Vagina (tissue), 2 donors: ENCODE measurements at regions not wholly inside any gene's neighbourhood (a gene's known extent, or its start where the extent isn't known, plus 50 kb on each side); places are given as distances from the start of the nearest gene placed in this dataset.

ENCODE experiments used
- POLR2A ChIP-seq, 2 donors: fragments of 450-650 bp; IDR thresholded peaks; one replicate each; pipeline ENCODE4 v1.6.1; 2017; ENCODE audit warnings: antibody characterized with exemption in 2 of 2, mild to moderate bottlenecking in 2 of 2, moderate library complexity in 2 of 2
- TF ChIP-seq, protein P1 (sequence below), 3 experiments: fragments of 450-650 bp in 2 of 3; fragments of 200-600 bp in 1 of 3; sonication (generic) in 1 of 3; IDR thresholded peaks; one replicate each; pipeline ENCODE4 v1.5.1; 2017 to 2019; ENCODE audit warnings: antibody characterized with exemption in 3 of 3, mild to moderate bottlenecking in 2 of 3, moderate library complexity in 2 of 3

DNA sequence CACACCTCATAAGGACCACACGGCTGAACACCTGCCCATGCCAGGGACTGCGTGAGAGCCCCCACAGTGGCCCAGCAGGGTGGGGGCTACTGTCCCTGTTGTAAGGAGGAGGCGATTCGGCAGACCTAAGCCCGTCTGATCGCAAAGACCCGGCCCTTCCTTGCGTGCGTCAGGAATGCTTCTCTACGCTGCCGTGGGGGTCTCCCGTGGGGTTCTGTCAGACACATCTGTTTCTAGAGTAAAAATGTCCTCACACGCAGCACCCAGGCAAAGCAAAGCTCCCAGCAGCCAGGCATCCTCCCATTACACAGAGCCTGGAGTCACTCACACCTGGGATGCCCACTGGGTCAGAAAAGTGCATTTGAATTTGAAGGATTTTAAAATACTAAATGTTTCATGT is 147.7 kb upstream of the SOX1 start:
- TF ChIP-seq POLR2A (IDR thresholded peaks at IDR 0.05) = no peak
- TF ChIP-seq, protein P1, sequence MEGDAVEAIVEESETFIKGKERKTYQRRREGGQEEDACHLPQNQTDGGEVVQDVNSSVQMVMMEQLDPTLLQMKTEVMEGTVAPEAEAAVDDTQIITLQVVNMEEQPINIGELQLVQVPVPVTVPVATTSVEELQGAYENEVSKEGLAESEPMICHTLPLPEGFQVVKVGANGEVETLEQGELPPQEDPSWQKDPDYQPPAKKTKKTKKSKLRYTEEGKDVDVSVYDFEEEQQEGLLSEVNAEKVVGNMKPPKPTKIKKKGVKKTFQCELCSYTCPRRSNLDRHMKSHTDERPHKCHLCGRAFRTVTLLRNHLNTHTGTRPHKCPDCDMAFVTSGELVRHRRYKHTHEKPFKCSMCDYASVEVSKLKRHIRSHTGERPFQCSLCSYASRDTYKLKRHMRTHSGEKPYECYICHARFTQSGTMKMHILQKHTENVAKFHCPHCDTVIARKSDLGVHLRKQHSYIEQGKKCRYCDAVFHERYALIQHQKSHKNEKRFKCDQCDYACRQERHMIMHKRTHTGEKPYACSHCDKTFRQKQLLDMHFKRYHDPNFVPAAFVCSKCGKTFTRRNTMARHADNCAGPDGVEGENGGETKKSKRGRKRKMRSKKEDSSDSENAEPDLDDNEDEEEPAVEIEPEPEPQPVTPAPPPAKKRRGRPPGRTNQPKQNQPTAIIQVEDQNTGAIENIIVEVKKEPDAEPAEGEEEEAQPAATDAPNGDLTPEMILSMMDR (IDR thresholded peaks at IDR 0.05) = no peak
